CD4-positive, alpha-beta T cell (primary cell): ENCODE measurements at regions not wholly inside any gene's neighbourhood (a gene's known extent, or its start where the extent isn't known, plus 50 kb on each side); places are given as distances from the start of the nearest gene placed in this dataset.

Source experiments
- ATAC-seq: fragments of 200-7000 bp; cut with Tn5 transposase; one replicate; pipeline ENCODE4 v1.10.0; 2022; ENCODE audit warnings: mild to moderate bottlenecking; ENCODE audit not compliant: poor library complexity
- CTCF ChIA-PET: fragments of 350-600 bp; sonication (Branson Sonifier 250); formaldehyde crosslinking; loops from one replicate; lab custom pipeline; 2021; ENCODE audit warnings: antibody characterized with exemption, inconsistent platforms; lab: Charles Lee
- POLR2A ChIA-PET: fragments of 350-600 bp; sonication (Branson Sonifier 250); formaldehyde crosslinking; loops from one replicate; lab custom pipeline; 2021; ENCODE audit warnings: antibody characterized with exemption, inconsistent platforms; lab: Charles Lee
- DNase-seq, 14 experiments: peaks; one replicate each; pipeline ENCODE4 v3.0.0-alpha.2; 2013 to 2020; ENCODE audit warnings: mixed read lengths in 2 of 14
- H3K27ac ChIP-seq, 2 donors: one replicate each; pipeline versions ENCODE4 v1.5.1 to v1.7.0; 2013; ENCODE audit warnings: low read length in 2 of 2, low read depth in 1 of 2, mild to moderate bottlenecking in 1 of 2
- H3K27me3 ChIP-seq, 2 experiments: 1 replicate in 1 of 2; 2 replicates in 1 of 2; pipeline versions ENCODE4 v1.6.1 to v1.7.0; 2013; ENCODE audit warnings: low read length in 2 of 2, control low read depth in 1 of 2, mild to moderate bottlenecking in 1 of 2, moderate library complexity in 1 of 2; ENCODE audit not compliant: insufficient read depth in 2 of 2, control insufficient read depth in 1 of 2
- H3K36me3 ChIP-seq: one replicate; pipeline ENCODE4 v1.6.1; 2013; ENCODE audit warnings: low read length, control low read depth; ENCODE audit not compliant: insufficient read depth
- H3K4me1 ChIP-seq: one replicate; pipeline ENCODE4 v1.6.1; 2013; ENCODE audit warnings: low read length, control low read depth; ENCODE audit not compliant: insufficient read depth
- H3K4me3 ChIP-seq: one replicate; pipeline ENCODE4 v1.5.1; 2013; ENCODE audit warnings: mild to moderate bottlenecking, low read length, moderate library complexity
- H3K9me3 ChIP-seq, 2 experiments: 1 replicate in 1 of 2; 2 replicates in 1 of 2; pipeline versions ENCODE4 v1.6.1 to v1.7.0; 2013; ENCODE audit warnings: low read length in 2 of 2, mild to moderate bottlenecking in 2 of 2, control low read depth in 1 of 2, moderate library complexity in 1 of 2; ENCODE audit not compliant: control insufficient read depth in 1 of 2, insufficient read depth in 1 of 2
- H3K27ac Mint-ChIP-seq: one replicate; pipeline ENCODE4 v1.8.0; 2020; ENCODE audit warnings: mixed read lengths
- H3K27me3 Mint-ChIP-seq: one replicate; pipeline ENCODE4 v1.8.0; 2021; ENCODE audit warnings: mixed read lengths
- H3K36me3 Mint-ChIP-seq: one replicate; pipeline ENCODE4 v1.8.0; 2021; ENCODE audit warnings: low read depth, mixed read lengths
- H3K4me1 Mint-ChIP-seq: one replicate; pipeline ENCODE4 v1.8.0; 2021; ENCODE audit warnings: low read depth, mixed read lengths
- H3K4me3 Mint-ChIP-seq: one replicate; pipeline ENCODE4 v1.8.0; 2020; ENCODE audit warnings: mild to moderate bottlenecking, mixed read lengths
- H3K9me3 Mint-ChIP-seq: one replicate; pipeline ENCODE4 v1.8.0; 2020; ENCODE audit warnings: mixed read lengths
- intact Hi-C, 2 experiments: fragments of 100-400 bp; cut with DNase I in 1 of 2; cut with micrococcal nuclease in 1 of 2; formaldehyde crosslinking; loops; one replicate each; pipeline versions ENCODE4 v1.15.1 to v1.9.0; 2023 to 2025; cut with DNase I, micrococcal nuclease
- TF ChIP-seq, protein P1 (sequence below): fragments of 200-600 bp; IDR thresholded peaks from one replicate; pipeline ENCODE4 v1.8.0; 2022; ENCODE audit warnings: antibody characterized with exemption, mild to moderate bottlenecking

DNA sequence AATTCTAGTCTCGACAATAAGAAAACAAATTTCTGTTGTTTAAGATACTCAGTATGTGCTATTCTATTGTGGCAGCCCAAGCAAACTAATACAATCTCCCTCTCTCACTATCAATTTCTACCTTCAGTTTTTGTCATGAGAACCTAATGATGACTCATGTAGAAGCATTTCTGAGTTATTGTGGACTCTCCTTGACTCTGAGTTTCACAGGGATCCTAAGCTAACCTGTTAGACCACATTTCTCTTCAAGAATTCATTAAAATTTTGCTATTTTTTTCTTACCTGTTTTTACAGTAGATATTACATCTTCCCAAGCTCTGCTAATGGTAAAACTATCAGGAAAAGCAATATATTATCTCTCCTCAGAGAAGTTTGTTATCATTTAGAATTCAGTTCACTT is 599.1 kb upstream of the TYRP1 start:
- no peaks in the 10 kb centered on the region for H3K27me3 ChIP-seq
- no peaks in the 10 kb centered on the region for H3K4me1 Mint-ChIP-seq
- H3K36me3 ChIP-seq = no peaks in the 10 kb centered on the region
- H3K4me1 ChIP-seq = no peaks in the 10 kb centered on the region
- H3K27me3 Mint-ChIP-seq = no peaks in the 10 kb centered on the region
- no peak for ATAC-seq
- TF ChIP-seq, protein P1, sequence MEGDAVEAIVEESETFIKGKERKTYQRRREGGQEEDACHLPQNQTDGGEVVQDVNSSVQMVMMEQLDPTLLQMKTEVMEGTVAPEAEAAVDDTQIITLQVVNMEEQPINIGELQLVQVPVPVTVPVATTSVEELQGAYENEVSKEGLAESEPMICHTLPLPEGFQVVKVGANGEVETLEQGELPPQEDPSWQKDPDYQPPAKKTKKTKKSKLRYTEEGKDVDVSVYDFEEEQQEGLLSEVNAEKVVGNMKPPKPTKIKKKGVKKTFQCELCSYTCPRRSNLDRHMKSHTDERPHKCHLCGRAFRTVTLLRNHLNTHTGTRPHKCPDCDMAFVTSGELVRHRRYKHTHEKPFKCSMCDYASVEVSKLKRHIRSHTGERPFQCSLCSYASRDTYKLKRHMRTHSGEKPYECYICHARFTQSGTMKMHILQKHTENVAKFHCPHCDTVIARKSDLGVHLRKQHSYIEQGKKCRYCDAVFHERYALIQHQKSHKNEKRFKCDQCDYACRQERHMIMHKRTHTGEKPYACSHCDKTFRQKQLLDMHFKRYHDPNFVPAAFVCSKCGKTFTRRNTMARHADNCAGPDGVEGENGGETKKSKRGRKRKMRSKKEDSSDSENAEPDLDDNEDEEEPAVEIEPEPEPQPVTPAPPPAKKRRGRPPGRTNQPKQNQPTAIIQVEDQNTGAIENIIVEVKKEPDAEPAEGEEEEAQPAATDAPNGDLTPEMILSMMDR = no peak
- intact Hi-C loops = no loop called here
- no peak overlapping the region for H3K27ac Mint-ChIP-seq
- no peak overlapping the region for H3K4me3 ChIP-seq
- ChIA-PET CTCF (no interaction called here), POLR2A (no interaction called here)
- peaks cover 17 to 33% of the 10 kb centered on the region in 2 experiments for H3K9me3 ChIP-seq
- H3K27ac ChIP-seq = no peak overlapping the region
- H3K9me3 Mint-ChIP-seq = peaks cover 5% of the 10 kb centered on the region
- no peak overlapping the region for H3K4me3 Mint-ChIP-seq
- no peak for DNase-seq
- no peaks in the 10 kb centered on the region for H3K36me3 Mint-ChIP-seq

DNA sequence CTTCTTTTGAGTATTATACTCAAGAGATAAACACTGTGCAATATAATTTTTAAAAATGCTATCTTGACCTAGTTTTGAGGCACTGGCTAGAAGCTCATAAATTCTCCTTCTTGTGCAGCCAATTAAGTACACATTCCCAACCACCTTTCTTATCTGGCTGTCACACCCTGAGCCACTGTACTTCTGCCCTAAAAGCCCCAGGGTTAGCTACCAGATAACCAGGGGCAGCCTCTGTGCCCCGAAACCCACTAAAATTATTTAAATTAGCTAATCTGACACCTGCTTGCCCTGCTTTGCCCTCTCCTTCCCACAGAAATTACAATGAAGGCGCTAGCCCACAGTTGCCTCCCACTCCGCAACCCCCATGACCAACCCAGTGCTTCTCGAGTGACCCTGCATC is 597.3 kb upstream of the TYRP1 start:
- Mint-ChIP-seq H3K4me1 (no peaks in the 10 kb centered on the region), H3K27ac (no peak overlapping the region), H3K36me3 (no peaks in the 10 kb centered on the region), H3K27me3 (no peaks in the 10 kb centered on the region), H3K4me3 (no peak overlapping the region), H3K9me3 (peaks cover 5% of the 10 kb centered on the region)
- Histone ChIP-seq H3K27ac (no peak overlapping the region), H3K27me3 (no peaks in the 10 kb centered on the region), H3K4me3 (no peak overlapping the region), H3K36me3 (no peaks in the 10 kb centered on the region), H3K4me1 (no peaks in the 10 kb centered on the region), H3K9me3 (peaks cover 15 to 29% of the 10 kb centered on the region in 2 experiments)
- intact Hi-C loops = no loop called here
- CTCF ChIA-PET = no interaction called here
- TF ChIP-seq, protein P1 = no peak
- no peak for DNase-seq
- POLR2A ChIA-PET = no interaction called here
- no peak for ATAC-seq

DNA sequence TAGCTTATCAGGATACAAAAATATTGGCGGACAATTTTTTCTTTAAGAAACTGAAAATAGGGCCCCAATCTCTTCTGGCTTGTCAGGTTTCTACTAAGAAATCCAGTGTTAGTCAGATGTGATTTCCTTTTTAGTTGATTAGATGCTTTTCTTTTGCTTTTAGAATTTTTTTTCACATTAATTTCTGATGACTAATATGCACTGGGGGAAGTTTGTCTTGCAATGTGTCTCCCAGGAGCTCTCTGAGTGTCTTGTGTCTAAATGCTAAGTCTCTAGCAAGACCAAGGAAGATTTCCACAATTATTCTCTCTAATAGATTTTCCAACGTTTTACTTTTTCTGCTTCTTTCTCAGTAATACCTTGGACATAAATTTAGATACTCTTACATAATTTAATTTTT is 559.8 kb upstream of the TYRP1 start:
- DNase-seq = no peak

More for the DNA sequence above, 559.8 kb upstream of the TYRP1 start:
- Mint-ChIP-seq H3K36me3 (no peaks in the 10 kb centered on the region), H3K4me3 (no peak overlapping the region), H3K27ac (no peak overlapping the region), H3K4me1 (no peaks in the 10 kb centered on the region), H3K9me3 (peaks cover 17% of the 10 kb centered on the region), H3K27me3 (no peaks in the 10 kb centered on the region)
- TF ChIP-seq, protein P1 = no peak
- POLR2A ChIA-PET = no interaction called here
- Histone ChIP-seq H3K27ac (no peak overlapping the region), H3K36me3 (no peaks in the 10 kb centered on the region), H3K4me1 (no peaks in the 10 kb centered on the region), H3K9me3 (no peaks in the 10 kb centered on the region), H3K27me3 (no peaks in the 10 kb centered on the region), H3K4me3 (no peak overlapping the region)
- ATAC-seq = no peak
- CTCF ChIA-PET = no interaction called here
- intact Hi-C loops = no loop called here
